Right atrium auricular region (tissue), 2 donors: ENCODE measurements at regions not wholly inside any gene's neighbourhood (a gene's known extent, or its start where the extent isn't known, plus 50 kb on each side); places are given as distances from the start of the nearest gene placed in this dataset.
"Not testable (repeated sequence)": the region's sequence is repeated elsewhere in the genome, so short reads cannot be mapped to it uniquely, and the experiment has no call there.

Experiments
- DNase-seq: peaks from one replicate; pipeline ENCODE4 v3.0.0-alpha.2; 2019; ENCODE audit warnings: low spot score
- H3K27ac ChIP-seq, 2 donors: fragments of 200-600 bp; sonication (generic); 1 replicate in 1 of 2; 2 replicates in 1 of 2; pipeline ENCODE4 v1.5.1; 2016 to 2019
- H3K27me3 ChIP-seq, 2 donors: fragments of 200-600 bp; sonication (generic); one replicate each; pipeline versions ENCODE4 v1.5.1 to v1.6.0; 2017 to 2019
- H3K36me3 ChIP-seq: fragments of 200-600 bp; sonication (generic); one replicate; pipeline ENCODE4 v1.5.1; 2016
- H3K4me1 ChIP-seq, 2 donors: fragments of 200-600 bp; sonication (generic); one replicate each; pipeline versions ENCODE4 v1.5.1 to v1.6.0; 2017 to 2019
- H3K4me3 ChIP-seq, 2 donors: fragments of 200-600 bp; sonication (generic); 1 replicate in 1 of 2; 2 replicates in 1 of 2; pipeline ENCODE4 v1.5.1; 2017 to 2019; ENCODE audit warnings: mild to moderate bottlenecking in 1 of 2, moderate library complexity in 1 of 2
- H3K9me3 ChIP-seq, 2 donors: fragments of 200-600 bp; sonication (generic); one replicate each; pipeline ENCODE4 v1.5.1; 2019
- CTCF ChIP-seq, 2 donors: fragments of 200-600 bp; sonication (generic); IDR thresholded peaks; one replicate each; pipeline ENCODE4 v1.5.1; 2019; ENCODE audit warnings: antibody characterized with exemption in 2 of 2

- Histone ChIP-seq H3K4me3 (no peak overlapping the region), H3K27ac (no peak overlapping the region), H3K9me3 (no peaks in the 10 kb centered on the region), H3K36me3 (no peaks in the 10 kb centered on the region), H3K4me1 (no peaks in the 10 kb centered on the region), H3K27me3 (no peaks in the 10 kb centered on the region)
- no peak for DNase-seq
- TF ChIP-seq CTCF (IDR thresholded peaks at IDR 0.05), result no peak
Measured at GRCh38 chr1:157357111-157357510, 195.2 kb downstream of the FCRL5 start.

- no peak for TF ChIP-seq CTCF (IDR thresholded peaks at IDR 0.05)
- no peaks in the 10 kb centered on the region for H3K36me3 ChIP-seq
Measured at GRCh38 chr1:157356601-157357000, 195.7 kb downstream of the FCRL5 start.

GRCh38 chr1:157353546-157353945, 198.8 kb downstream of the FCRL5 start:
- Histone ChIP-seq H3K36me3 (no peaks in the 10 kb centered on the region), H3K4me3 (no peak overlapping the region), H3K27me3 (no peaks in the 10 kb centered on the region), H3K9me3 (no peaks in the 10 kb centered on the region), H3K27ac (no peak overlapping the region), H3K4me1 (no peaks in the 10 kb centered on the region)
- no peak for TF ChIP-seq CTCF (IDR thresholded peaks at IDR 0.05)
- no peak for DNase-seq

More at GRCh38 chr1:157356601-157357000, 195.7 kb downstream of the FCRL5 start:
- no peaks in the 10 kb centered on the region for H3K9me3 ChIP-seq
- no peaks in the 10 kb centered on the region for H3K27me3 ChIP-seq
- no peak overlapping the region for H3K27ac ChIP-seq
- H3K4me3 ChIP-seq, result no peak overlapping the region
- H3K4me1 ChIP-seq, result no peaks in the 10 kb centered on the region
- no peak for DNase-seq

- Histone ChIP-seq H3K4me3 (no peak overlapping the region), H3K27ac (no peak overlapping the region), H3K9me3 (no peaks in the 10 kb centered on the region), H3K36me3 (no peaks in the 10 kb centered on the region), H3K4me1 (no peaks in the 10 kb centered on the region), H3K27me3 (no peaks in the 10 kb centered on the region)
- no peak for TF ChIP-seq CTCF (IDR thresholded peaks at IDR 0.05)
- no peak for DNase-seq
Measured at GRCh38 chr1:157352817-157353408, 199.4 kb downstream of the FCRL5 start.

- H3K27me3 ChIP-seq, result no peaks in the 10 kb centered on the region
- DNase-seq, result no peak
- no peaks in the 10 kb centered on the region for H3K4me1 ChIP-seq
- H3K4me3 ChIP-seq, result no peak overlapping the region
- TF ChIP-seq CTCF (IDR thresholded peaks at IDR 0.05), result no peak
- H3K27ac ChIP-seq, result no peak overlapping the region
- H3K36me3 ChIP-seq, result no peaks in the 10 kb centered on the region
- no peaks in the 10 kb centered on the region for H3K9me3 ChIP-seq
Measured at GRCh38 chr1:157352216-157352615, 200.1 kb downstream of the FCRL5 start.

GRCh38 chr1:157351800-157352199, 200.5 kb downstream of the FCRL5 start:
- not testable (repeated sequence) for H3K4me1 ChIP-seq, H3K27ac ChIP-seq

More at GRCh38 chr1:157351800-157352199, 200.5 kb downstream of the FCRL5 start:
- not testable (repeated sequence) for DNase-seq, H3K27me3 ChIP-seq, H3K9me3 ChIP-seq, H3K4me3 ChIP-seq, H3K36me3 ChIP-seq
